ENCODE measurements at regions not wholly inside any gene's neighbourhood (a gene's known extent, or its start where the extent isn't known, plus 50 kb on each side); places are given as distances from the start of the nearest gene placed in this dataset.
A peak's percentile ranks its signal among the peaks of the same experiment; 100 is the strongest.
"Not testable (repeated sequence)": the region's sequence is repeated elsewhere in the genome, so short reads cannot be mapped to it uniquely, and the experiment has no call there.

GRCh38 chr18:5015213-5015612, 181.8 kb downstream of the AKAIN1 start:
- no peak for DNase-seq

- DNase-seq, result peak; percentile 50
These were observed 192.8 kb downstream of the AKAIN1 start for GRCh38 chr18:5004031-5004820.

DNA sequence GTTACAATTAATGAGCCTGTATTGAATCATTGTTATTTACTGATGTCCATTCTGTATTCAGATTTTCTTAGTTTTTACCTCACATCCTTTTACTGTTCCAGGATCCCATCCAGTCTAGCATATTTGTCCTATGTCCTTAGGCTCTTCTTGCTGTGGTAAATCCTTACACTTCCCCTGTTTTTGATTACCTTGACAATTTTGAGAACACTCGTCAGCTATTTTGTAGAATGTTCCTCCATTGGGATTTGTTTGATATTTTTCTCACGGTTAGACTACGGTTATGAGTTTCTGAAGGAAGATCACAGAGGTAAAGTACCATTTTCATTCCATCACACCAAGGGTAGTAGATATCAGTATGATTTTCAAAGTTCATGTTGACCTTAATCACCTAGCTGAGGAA, 202.3 kb downstream of the AKAIN1 start:
- no peak for DNase-seq

- DNase-seq, result no peak
These were observed 209.3 kb downstream of the AKAIN1 start for GRCh38 chr18:4987452-4988405.

GRCh38 chr18:4986677-4987076, 210.4 kb downstream of the AKAIN1 start:
- DNase-seq, result no peak

DNA sequence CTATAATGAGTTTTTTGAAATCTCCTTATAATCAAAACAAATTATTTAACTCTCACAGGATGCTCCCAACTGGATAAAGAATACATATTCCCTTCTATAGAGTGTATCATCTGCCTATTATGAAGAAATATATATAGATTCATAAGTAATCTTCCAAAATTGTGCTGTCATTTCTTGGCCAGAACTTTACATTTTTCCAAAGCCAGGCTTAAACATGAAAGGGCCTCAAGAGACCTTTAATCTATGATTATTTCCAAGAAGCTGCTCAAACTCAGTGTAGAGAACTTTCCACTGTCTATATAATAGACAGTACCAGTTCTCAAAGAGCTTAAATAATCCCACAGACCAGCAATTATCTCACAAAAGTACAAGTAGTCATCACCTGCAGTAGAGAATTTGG, 211.0 kb downstream of the AKAIN1 start:
- DNase-seq, result no peak

DNA sequence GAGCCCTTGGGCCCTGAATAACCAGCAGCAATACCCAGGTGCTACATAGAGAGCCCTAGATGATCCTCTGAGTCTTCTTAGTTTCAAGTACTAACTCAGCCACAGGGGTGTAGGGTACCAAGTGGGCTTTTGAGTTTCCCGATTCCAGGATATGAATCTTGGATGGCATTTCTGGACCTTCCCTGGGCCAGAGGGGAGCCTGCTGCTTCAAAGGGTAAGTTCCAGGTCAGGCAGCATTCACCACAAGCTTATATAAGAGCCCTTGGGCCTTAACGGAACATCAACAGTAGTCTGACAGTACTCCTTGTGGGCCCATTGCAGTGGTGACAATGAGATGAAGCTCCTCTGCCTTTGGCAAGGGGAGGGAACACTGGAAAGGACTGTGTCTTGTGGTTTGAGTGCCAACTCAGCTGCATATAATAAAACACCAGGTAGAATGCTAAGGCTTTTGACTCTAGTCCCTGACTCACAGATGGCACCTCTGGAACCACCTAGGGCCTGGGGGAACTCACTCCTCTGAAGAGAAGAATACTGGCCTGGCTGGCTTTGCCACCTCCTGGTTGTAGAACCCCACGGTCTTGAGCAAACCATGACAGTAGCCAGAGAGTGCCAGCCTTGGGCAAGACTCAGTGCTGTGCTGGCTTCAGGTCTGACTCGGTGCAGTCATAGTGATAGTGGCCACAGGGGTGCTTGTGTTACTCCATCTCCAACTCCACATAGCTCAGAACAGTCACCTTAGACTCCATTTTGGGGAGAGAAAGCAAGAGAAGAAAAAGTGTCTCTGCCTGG, 235.7 kb downstream of the AKAIN1 start:
- DNase-seq, result no peak

- DNase-seq, result no peak
These were observed 236.5 kb downstream of the AKAIN1 start for GRCh38 chr18:4960578-4960977.

GRCh38 chr18:4931209-4931608, 265.8 kb downstream of the AKAIN1 start:
- DNase-seq, result no peak

DNA sequence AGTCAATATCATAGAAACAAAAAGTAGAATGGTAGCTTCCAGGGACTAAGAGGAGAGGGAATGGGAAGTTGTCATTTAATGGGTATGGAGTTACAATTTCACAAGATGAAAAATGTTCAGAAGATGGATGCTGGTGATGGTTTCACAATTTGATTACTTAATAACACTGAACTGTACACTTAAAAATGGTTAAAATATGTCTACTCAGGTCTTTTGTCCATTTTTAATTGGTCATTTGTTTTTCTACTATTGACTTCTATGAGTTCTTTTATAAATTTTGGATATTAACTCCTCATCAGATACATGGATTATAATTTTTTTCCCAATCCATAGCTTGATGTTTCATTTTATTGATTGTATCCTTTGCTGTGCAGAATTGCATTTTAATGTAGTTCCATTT, 275.5 kb downstream of the AKAIN1 start:
- DNase-seq, result no peak

DNA sequence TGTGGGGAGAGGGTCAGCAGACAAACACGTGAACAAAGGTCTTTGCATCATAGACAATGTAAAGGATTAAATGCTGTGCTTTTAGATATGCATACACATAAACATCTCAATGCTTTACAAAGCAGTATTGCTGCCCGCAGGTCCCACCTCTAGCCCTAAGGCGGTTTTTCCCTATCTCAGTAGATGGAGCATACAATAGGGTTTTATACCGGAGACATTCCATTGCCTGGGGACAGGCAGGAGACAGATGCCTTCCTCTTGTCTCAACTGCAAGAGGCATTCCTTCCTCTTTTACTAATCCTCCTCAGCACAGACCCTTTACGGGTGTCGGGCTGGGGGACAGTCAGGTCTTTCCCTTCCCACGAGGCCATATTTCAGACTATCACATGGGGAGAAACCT, 279.5 kb downstream of the AKAIN1 start:
- not testable (repeated sequence) for DNase-seq

DNA sequence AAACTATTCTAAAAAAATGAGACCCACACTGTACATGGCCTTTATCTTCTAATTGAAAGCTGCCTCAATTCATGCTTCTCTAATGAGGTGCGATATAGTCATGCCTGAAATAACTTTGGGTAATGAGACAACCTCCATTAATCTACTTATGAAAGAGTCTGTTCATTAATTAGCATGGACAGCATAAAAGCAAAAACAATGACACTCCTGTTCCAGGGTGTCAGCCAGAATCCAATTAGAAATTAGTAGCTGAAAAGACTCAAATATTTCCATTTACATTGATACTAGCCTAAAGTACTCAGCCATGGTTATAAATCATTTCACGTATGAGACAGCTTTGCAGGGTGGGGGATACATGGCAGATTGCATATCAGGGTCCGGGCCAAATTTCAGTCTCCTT, 288.7 kb downstream of the AKAIN1 start:
- DNase-seq, result no peak

GRCh38 chr18:4906856-4907255, 290.2 kb downstream of the AKAIN1 start:
- no peak for DNase-seq

GRCh38 chr18:4888251-4889040, 308.6 kb downstream of the AKAIN1 start:
- no peak for DNase-seq

GRCh38 chr18:4878480-4878879, 318.6 kb downstream of the AKAIN1 start:
- DNase-seq, result no peak

DNA sequence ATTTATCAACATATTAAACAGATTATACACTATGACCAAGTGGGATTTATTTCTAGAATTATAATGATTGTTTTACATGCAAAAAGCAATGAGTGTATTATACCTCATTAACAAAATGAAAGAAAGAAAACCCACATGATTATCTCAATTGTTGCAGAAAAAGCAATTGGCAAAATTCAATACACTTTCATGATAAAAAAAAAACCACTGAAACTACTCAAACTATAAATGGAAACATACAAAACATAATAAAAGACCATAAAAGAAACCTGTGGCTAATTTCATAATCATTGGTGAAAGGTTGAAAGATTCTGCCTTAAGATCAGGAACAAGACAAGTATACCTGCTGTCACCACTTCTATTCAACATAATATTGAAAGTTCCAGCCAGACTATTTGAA, 325.9 kb downstream of the AKAIN1 start:
- DNase-seq, result no peak

DNA sequence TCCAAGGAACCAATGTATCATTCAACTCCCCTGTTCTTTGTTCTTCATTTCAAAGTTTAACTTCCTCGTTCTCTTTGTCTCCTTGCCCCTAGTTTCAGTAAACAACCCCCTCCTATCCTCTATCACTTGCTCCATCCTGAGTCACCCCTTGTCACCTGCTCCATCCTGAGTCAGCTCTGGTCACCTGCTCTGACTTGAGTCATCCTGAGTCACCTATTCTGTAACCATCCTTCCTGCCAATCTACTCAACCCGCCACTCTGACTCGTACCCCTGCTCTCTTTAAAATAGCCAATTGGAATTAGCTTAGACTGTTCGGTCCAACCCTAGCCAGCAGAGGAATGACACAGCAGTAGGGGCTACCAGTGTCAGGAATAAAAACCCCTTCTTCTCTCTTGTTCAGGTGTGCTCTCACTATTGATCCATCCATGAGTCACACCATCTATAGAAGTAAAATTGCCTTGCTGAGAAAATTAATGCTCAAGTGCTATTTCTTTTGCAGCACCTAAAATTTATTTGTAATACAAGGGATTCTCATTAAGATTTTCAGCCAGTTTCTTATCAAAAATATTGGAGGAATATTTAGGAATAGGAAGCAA, 326.8 kb downstream of the AKAIN1 start:
- no peak for DNase-seq

GRCh38 chr18:4869155-4869554, 327.9 kb downstream of the AKAIN1 start:
- no peak for DNase-seq

DNA sequence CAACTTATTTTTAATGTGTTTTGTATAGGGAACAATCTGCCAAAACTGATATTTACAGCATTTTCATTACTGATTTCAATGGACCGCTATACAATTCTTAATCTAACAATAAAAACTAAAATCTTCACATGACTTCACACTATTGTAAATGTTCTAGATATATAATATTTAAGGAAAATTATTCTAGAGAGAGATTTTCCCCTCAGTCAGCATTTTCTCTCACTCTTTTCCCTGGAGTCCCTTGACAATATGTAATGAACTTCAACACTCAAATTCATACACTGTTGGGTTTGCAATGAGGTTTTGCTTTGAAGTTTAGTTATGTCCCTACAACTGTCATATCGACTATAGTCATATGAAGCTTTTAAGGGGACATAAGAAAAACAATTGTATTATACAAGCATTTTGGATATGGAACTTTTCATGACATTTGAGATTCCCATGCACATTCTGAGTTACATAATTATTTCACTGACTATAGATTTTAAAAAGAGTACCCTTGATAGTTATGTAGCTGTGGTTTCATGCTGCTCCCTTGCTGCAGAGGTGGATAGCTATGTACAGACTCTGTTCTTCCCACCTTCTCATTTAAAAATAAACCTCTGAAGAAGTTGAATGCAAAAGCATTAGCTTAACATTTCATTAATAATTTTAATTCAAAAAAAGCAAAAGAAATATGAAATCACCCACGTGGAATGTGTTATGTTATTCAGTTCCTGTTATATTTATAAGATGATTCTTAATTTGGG, 338.5 kb downstream of the AKAIN1 start:
- DNase-seq, result no peak

DNA sequence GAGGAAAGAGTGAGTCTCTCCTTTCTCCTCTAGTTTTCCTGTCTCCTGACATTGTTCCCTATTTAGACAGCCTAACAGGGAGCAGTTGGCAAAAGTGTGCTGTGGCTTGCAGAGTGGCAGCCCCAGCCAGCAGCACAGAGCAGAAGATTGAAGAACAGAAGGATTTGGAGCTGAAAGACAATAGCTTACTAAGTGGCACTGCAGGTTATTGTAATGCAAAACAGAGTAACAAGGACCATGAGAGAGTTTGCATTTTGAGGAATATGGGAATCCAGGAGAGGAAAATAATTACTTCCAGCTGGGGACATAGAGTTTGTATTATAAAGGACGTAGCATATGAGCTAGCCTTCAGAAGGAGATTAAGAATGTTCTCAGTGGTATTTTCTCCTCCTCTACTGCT, 342.4 kb downstream of the AKAIN1 start:
- DNase-seq, result no peak

- DNase-seq, result no peak
These were observed 345.6 kb downstream of the AKAIN1 start for GRCh38 chr18:4851301-4851976.

Measured in NCI-H2171 treated with DMSO at 0.1 percent for 48 hours (cell line).